H1 (cell line): ENCODE measurements at regions not wholly inside any gene's neighbourhood (a gene's known extent, or its start where the extent isn't known, plus 50 kb on each side); places are given as distances from the start of the nearest gene placed in this dataset.

Experiments used
- CTCF ChIA-PET: fragments of 300-600 bp; sonication (Branson Sonifier 250); formaldehyde crosslinking; loops from one replicate; lab custom pipeline; 2021; ENCODE audit not compliant: partially characterized antibody; lab: Charles Lee
- POLR2A ChIA-PET: fragments of 300-600 bp; sonication (Branson Sonifier 250); formaldehyde crosslinking; loops from one replicate; lab custom pipeline; 2021; ENCODE audit warnings: inconsistent platforms; ENCODE audit not compliant: partially characterized antibody; lab: Charles Lee
- DNase-seq, 2 experiments: peaks; one replicate each; pipeline versions ENCODE4 v3.0.0 to v3.0.0-alpha.2; 2010 to 2022; ENCODE audit warnings: low spot score in 2 of 2, low read depth in 1 of 2, mixed read lengths in 1 of 2
- FAIRE-seq: peaks from 2 replicates; lab custom pipeline; 2011; peaks lifted over from hg19 to GRCh38; lab: Jason Lieb, UNC
- H2AFZ ChIP-seq: 2 replicates; pipeline ENCODE4 v1.8.1; 2012; ENCODE audit warnings: low read length, inconsistent platforms
- H2AK5ac ChIP-seq: 2 replicates; pipeline ENCODE4 v1.6.1; 2013; ENCODE audit warnings: low read depth, low read length
- H2BK120ac ChIP-seq: replicated peaks from 2 replicates; pipeline ENCODE3; 2013; ENCODE audit warnings: low read depth, low read length, inconsistent platforms
- H2BK12ac ChIP-seq: 2 replicates; pipeline ENCODE4 v1.6.1; 2013; ENCODE audit warnings: low read depth, low read length
- H2BK15ac ChIP-seq: 2 replicates; pipeline ENCODE4 v1.6.1; 2013; ENCODE audit warnings: low read length
- H2BK20ac ChIP-seq: 2 replicates; pipeline ENCODE4 v1.6.1; 2013; ENCODE audit warnings: low read length
- H2BK5ac ChIP-seq: 2 replicates; pipeline ENCODE4 v1.6.1; 2013; ENCODE audit warnings: low read depth, low read length
- H3K14ac ChIP-seq: 2 replicates; pipeline ENCODE4 v1.6.1; 2013; ENCODE audit warnings: inconsistent platforms; ENCODE audit not compliant: insufficient read length
- H3K18ac ChIP-seq: 2 replicates; pipeline ENCODE4 v1.6.1; 2013; ENCODE audit warnings: low read length; ENCODE audit errors: extremely low read depth
- H3K23ac ChIP-seq: 2 replicates; pipeline ENCODE4 v1.6.1; 2013; ENCODE audit warnings: inconsistent platforms; ENCODE audit not compliant: insufficient read length
- H3K23me2 ChIP-seq: 2 replicates; pipeline ENCODE4 v1.6.1; 2013; ENCODE audit warnings: low read depth, low read length
- H3K27ac ChIP-seq: 2 replicates; pipeline ENCODE4 v1.6.1; 2011; ENCODE audit warnings: low read depth, low read length, inconsistent platforms
- H3K27me3 ChIP-seq, 4 experiments: replicated peaks in 1 of 4; 1 replicate in 1 of 4; 2 replicates in 3 of 4; pipeline versions ENCODE4 v1.6.1 to v1.8.1; 2011 to 2013; ENCODE audit warnings: low read length in 3 of 4, mild to moderate bottlenecking in 3 of 4, inconsistent platforms in 2 of 4, mixed read lengths in 2 of 4, moderate library complexity in 1 of 4; ENCODE audit not compliant: control insufficient read depth in 3 of 4, insufficient read depth in 3 of 4; ENCODE audit errors: extremely low read depth in 1 of 4
- H3K36me3 ChIP-seq, 4 experiments: 2 replicates each; pipeline versions ENCODE4 v1.6.1 to v1.8.1; 2011 to 2013; ENCODE audit warnings: mild to moderate bottlenecking in 4 of 4, low read length in 3 of 4, moderate library complexity in 2 of 4, control low read depth in 1 of 4, inconsistent platforms in 1 of 4; ENCODE audit not compliant: insufficient read depth in 4 of 4, control insufficient read depth in 2 of 4
- H3K4ac ChIP-seq: replicated peaks from 2 replicates; pipeline ENCODE3; 2013; ENCODE audit warnings: low read length, low read depth, mixed read lengths, inconsistent platforms; ENCODE audit not compliant: insufficient read length
- H3K4me1 ChIP-seq, 4 experiments: replicated peaks in 1 of 4; 1 replicate in 1 of 4; 2 replicates in 3 of 4; pipeline versions ENCODE4 v1.6.1 to v1.8.1; 2011 to 2013; ENCODE audit warnings: low read length in 3 of 4, inconsistent platforms in 2 of 4, mixed read lengths in 1 of 4; ENCODE audit not compliant: insufficient read depth in 4 of 4, control insufficient read depth in 3 of 4
- H3K4me2 ChIP-seq, 2 experiments: 2 replicates each; pipeline versions ENCODE4 v1.6.1 to v1.8.1; 2011 to 2013; ENCODE audit warnings: low read depth in 2 of 2, low read length in 2 of 2, control low read depth in 1 of 2, inconsistent platforms in 1 of 2, mild to moderate bottlenecking in 1 of 2; ENCODE audit not compliant: insufficient read depth in 1 of 2
- H3K4me3 ChIP-seq, 4 experiments: fragments of 200-600, 300-600 bp in 1 of 4; sonication (generic), shearing (Covaris generic), sonication (Bioruptor Twin) in 1 of 4; 2 replicates each; pipeline versions ENCODE4 v1.5.1 to v1.8.1; 2011 to 2016; ENCODE audit warnings: low read length in 4 of 4, low read depth in 3 of 4, control low read depth in 2 of 4, inconsistent platforms in 2 of 4, mild to moderate bottlenecking in 2 of 4, mixed read lengths in 1 of 4, moderate library complexity in 1 of 4; ENCODE audit not compliant: insufficient read depth in 2 of 4; ENCODE audit errors: extremely low read depth in 1 of 4
- H3K56ac ChIP-seq: replicated peaks from 2 replicates; pipeline ENCODE3; 2013; ENCODE audit warnings: low read depth, mild to moderate bottlenecking, mixed read lengths, low read length, inconsistent platforms; ENCODE audit not compliant: insufficient read length
- H3K79me1 ChIP-seq: 2 replicates; pipeline ENCODE4 v1.6.1; 2013; ENCODE audit warnings: low read depth, low read length, control low read depth
- H3K79me2 ChIP-seq, 2 experiments: 2 replicates each; pipeline versions ENCODE4 v1.6.1 to v1.8.1; 2012 to 2013; ENCODE audit warnings: low read length in 2 of 2, mild to moderate bottlenecking in 2 of 2, inconsistent platforms in 1 of 2; ENCODE audit not compliant: insufficient read depth in 2 of 2, control insufficient read depth in 1 of 2
- H3K9ac ChIP-seq, 4 experiments: replicated peaks in 1 of 4; 1 replicate in 1 of 4; 2 replicates in 3 of 4; pipeline versions ENCODE4 v1.6.1 to v1.8.1; 2011 to 2013; ENCODE audit warnings: low read depth in 3 of 4, low read length in 3 of 4, control low read depth in 2 of 4, mild to moderate bottlenecking in 2 of 4, moderate library complexity in 2 of 4, inconsistent platforms in 1 of 4; ENCODE audit errors: extremely low read depth in 1 of 4
- H3K9me3 ChIP-seq, 2 experiments: 2 replicates each; pipeline versions ENCODE4 v1.6.1 to v1.8.1; 2012 to 2013; ENCODE audit warnings: mild to moderate bottlenecking in 2 of 2, moderate library complexity in 2 of 2, control low read depth in 1 of 2, inconsistent platforms in 1 of 2, low read depth in 1 of 2, low read length in 1 of 2, mixed read lengths in 1 of 2; ENCODE audit not compliant: insufficient read depth in 2 of 2
- H4K20me1 ChIP-seq, 2 experiments: replicated peaks in 1 of 2; 2 replicates each; pipeline versions ENCODE3 to v1.8.1; 2011 to 2013; ENCODE audit warnings: inconsistent platforms in 2 of 2, low read length in 2 of 2, mild to moderate bottlenecking in 1 of 2; ENCODE audit not compliant: insufficient read depth in 2 of 2, control insufficient read depth in 1 of 2
- H4K5ac ChIP-seq: 2 replicates; pipeline ENCODE4 v1.6.1; 2013; ENCODE audit warnings: low read length, low read depth, mixed read lengths, inconsistent platforms; ENCODE audit not compliant: insufficient read length
- H4K8ac ChIP-seq: 2 replicates; pipeline ENCODE4 v1.8.0; 2013; ENCODE audit warnings: mild to moderate bottlenecking, moderate library complexity, low read length, inconsistent platforms; ENCODE audit not compliant: insufficient read depth; ENCODE audit errors: extremely low read depth
- H4K91ac ChIP-seq: replicated peaks from 2 replicates; pipeline ENCODE3; 2013; ENCODE audit warnings: low read length, mixed read lengths, inconsistent platforms; ENCODE audit not compliant: insufficient read length
- BRCA1 ChIP-seq: IDR thresholded peaks from 2 replicates; pipeline ENCODE4 v1.6.1; 2012; ENCODE audit warnings: low read depth, low read length, improper control_type of control experiment
- KDM4A ChIP-seq: IDR thresholded peaks from one replicate; pipeline ENCODE4 v1.7.1; 2012; ENCODE audit warnings: low read depth, mild to moderate bottlenecking, moderate library complexity, low read length, inconsistent platforms; ENCODE audit not compliant: severe bottlenecking
- POLR2AphosphoS5 ChIP-seq: IDR thresholded peaks from 2 replicates; pipeline ENCODE4 v1.6.1; 2011; ENCODE audit warnings: low read depth, low read length
- SIN3A ChIP-seq, 2 experiments: IDR thresholded peaks in 1 of 2; conservative IDR thresholded peaks in 1 of 2; 2 replicates each; pipeline ENCODE4 v1.6.1; 2011 to 2012; ENCODE audit warnings: low read length in 2 of 2, improper control_type of control experiment in 1 of 2, low read depth in 1 of 2, mild to moderate bottlenecking in 1 of 2
- TEAD4 ChIP-seq: IDR thresholded peaks from 2 replicates; pipeline ENCODE4 v1.6.1; 2012; ENCODE audit warnings: low read depth, low read length, inconsistent platforms, mixed read lengths
- ZNF274 ChIP-seq: IDR thresholded peaks from 2 replicates; pipeline ENCODE4 v1.7.0; 2012; ENCODE audit warnings: low read length, borderline replicate concordance; ENCODE audit errors: extremely low read depth
- WGBS, 2 experiments: shearing (Covaris generic) in 1 of 2; methylation state at CpG; one replicate each; pipeline versions ENCODE4 v1.1.6 to v1.1.7; 2013 to 2015; ENCODE audit warnings: low lambda C conversion rate in 2 of 2, mixed read lengths in 2 of 2, inconsistent platforms in 1 of 2, low coverage in 1 of 2, missing lambda C conversion rate in 1 of 2; ENCODE audit not compliant: insufficient replicate concordance in 2 of 2, insufficient coverage in 1 of 2, insufficient read length in 1 of 2; ENCODE audit errors: extremely low coverage in 1 of 2, missing lambda C conversion rate in 1 of 2; 5-methylcytosine and 5-hydroxymethylcytosine counted together

DNA sequence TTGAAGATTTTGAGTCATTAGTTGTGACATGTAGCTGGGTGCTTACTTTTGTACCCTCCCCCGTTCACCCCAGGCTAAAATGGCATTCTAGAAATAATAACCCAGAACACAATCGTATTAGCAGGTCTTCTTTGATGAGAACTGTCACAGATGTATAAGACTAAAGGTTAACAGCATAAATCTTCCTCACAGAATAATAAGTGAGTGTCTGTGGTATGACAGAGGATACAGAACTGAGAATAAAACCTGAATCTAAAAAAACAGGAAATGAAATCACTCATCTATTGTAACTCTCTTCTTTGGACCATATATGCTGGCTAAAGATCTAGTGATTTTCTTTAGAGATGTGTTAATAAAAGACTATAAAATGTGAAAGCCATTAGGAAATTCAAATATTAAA, 746.6 kb downstream of the LRFN5 start:
- H3K4me2 ChIP-seq, result no peak overlapping the region
- H2BK20ac ChIP-seq, result no peak overlapping the region
- H3K79me1 ChIP-seq, result no peaks in the 10 kb centered on the region
- H3K18ac ChIP-seq, result no peak overlapping the region
- H2BK12ac ChIP-seq, result no peak overlapping the region
- H3K36me3 ChIP-seq, result no peaks in the 10 kb centered on the region
- TF ChIP-seq BRCA1 (no peak), ZNF274 (no peak), TEAD4 (no peak), SIN3A (conservative IDR thresholded peaks at IDR 0.05 in 1 of 2, IDR thresholded peaks at IDR 0.05 in 1 of 2; ENCODE audit: low read depth in 1 of 2, low read length in 2 of 2) (no peak), POLR2AphosphoS5 (no peak), KDM4A (no peak)
- H3K23me2 ChIP-seq, result no peaks in the 10 kb centered on the region
- no peak overlapping the region for H3K14ac ChIP-seq
- no peak overlapping the region for H3K23ac ChIP-seq
- H3K27ac ChIP-seq, result no peak overlapping the region
- no peak overlapping the region for H2BK15ac ChIP-seq
- no peak overlapping the region for H2BK5ac ChIP-seq
- H3K4ac ChIP-seq, result no peak overlapping the region
- POLR2A ChIA-PET, result no interaction called here
- no peak overlapping the region for H4K8ac ChIP-seq
- H3K27me3 ChIP-seq, result no peaks in the 10 kb centered on the region
- H3K9ac ChIP-seq, result no peak overlapping the region
- H4K20me1 ChIP-seq, result no peaks in the 10 kb centered on the region
- CTCF ChIA-PET, result no interaction called here
- DNase-seq (no peak), FAIRE-seq (no peak)
- H3K56ac ChIP-seq, result no peak overlapping the region
- H3K9me3 ChIP-seq, result no peaks in the 10 kb centered on the region
- H4K91ac ChIP-seq, result no peak overlapping the region
- no peaks in the 10 kb centered on the region for H3K79me2 ChIP-seq
- no peak overlapping the region for H2AK5ac ChIP-seq
- H2AFZ ChIP-seq, result no peak overlapping the region
- no peak overlapping the region for H3K4me3 ChIP-seq
- WGBS, 2 experiments, result 90% methylated on average over 2 of the region's 2 CpGs; no CpG with 5 or more reads in 1 of the 2 experiments
- H2BK120ac ChIP-seq, result no peak overlapping the region
- H4K5ac ChIP-seq, result no peak overlapping the region
- H3K4me1 ChIP-seq, result no peaks in the 10 kb centered on the region
